Mucosa of descending colon (tissue), 3 donors: ENCODE measurements at regions not wholly inside any gene's neighbourhood (a gene's known extent, or its start where the extent isn't known, plus 50 kb on each side); places are given as distances from the start of the nearest gene placed in this dataset.

ENCODE experiments used
- ATAC-seq: fragments of 200-7000 bp; cut with Tn5 transposase; one replicate; pipeline ENCODE4 v1.9.1; 2020; ENCODE audit warnings: mild to moderate bottlenecking, moderate library complexity
- DNase-seq, 3 donors: peaks; one replicate each; pipeline ENCODE4 v3.0.0-alpha.2; 2020
- H3K36me3 ChIP-seq: fragments of 200-600 bp; one replicate; pipeline ENCODE4 v1.8.0; 2021; ENCODE audit warnings: low read depth, mild to moderate bottlenecking
- H3K4me1 ChIP-seq: fragments of 200-600 bp; one replicate; pipeline ENCODE4 v1.8.0; 2021; ENCODE audit warnings: low read depth, mild to moderate bottlenecking
- H3K4me3 ChIP-seq: fragments of 200-600 bp; one replicate; pipeline ENCODE4 v1.8.0; 2021; ENCODE audit warnings: mild to moderate bottlenecking
- H3K9me3 ChIP-seq: fragments of 200-600 bp; one replicate; pipeline ENCODE4 v1.8.0; 2021; ENCODE audit warnings: mild to moderate bottlenecking
- intact Hi-C, 2 donors: fragments of 100-400 bp; cut with DNase I in 1 of 2; cut with micrococcal nuclease in 1 of 2; formaldehyde crosslinking; loops; one replicate each; pipeline versions ENCODE4 v1.11.0 to v1.11.1; 2022; cut with DNase I, micrococcal nuclease
- TF ChIP-seq, protein P1 (sequence below): fragments of 200-600 bp; IDR thresholded peaks from one replicate; pipeline ENCODE4 v1.8.0; 2022; ENCODE audit warnings: antibody characterized with exemption, mild to moderate bottlenecking
- donor health status: DM: no; HTN: no; CAD: no; lungs with moderate emphysema.
- donor health status: DM: no; HTN: no; CAD: no.
- donor health status: DM: no; HTN: yes; CAD: no.

DNA sequence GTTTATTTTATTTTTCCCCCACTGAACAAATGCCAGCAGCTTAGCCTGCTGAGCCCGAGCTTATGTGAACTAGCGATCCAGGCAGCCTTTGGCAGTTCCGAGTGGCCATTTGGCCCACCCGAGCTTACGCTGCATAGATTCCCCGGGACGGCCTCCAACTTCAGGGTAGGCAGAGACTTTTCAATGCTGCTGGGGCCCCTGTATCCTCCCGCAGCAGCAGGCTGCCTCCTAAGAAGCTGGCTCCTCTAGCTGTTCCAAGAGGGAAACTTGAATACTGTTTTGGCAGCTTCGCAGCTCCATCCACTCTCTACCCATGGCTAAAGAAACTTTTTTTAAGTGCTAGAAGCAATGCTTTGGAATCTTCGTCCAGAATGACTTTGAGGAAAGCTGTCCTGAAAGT lies 295.2 kb downstream of the SS18 start:
- H3K36me3 ChIP-seq: no peaks in the 10 kb centered on the region
- DNase-seq (no peak), ATAC-seq (no peak)
- TF ChIP-seq, protein P1, sequence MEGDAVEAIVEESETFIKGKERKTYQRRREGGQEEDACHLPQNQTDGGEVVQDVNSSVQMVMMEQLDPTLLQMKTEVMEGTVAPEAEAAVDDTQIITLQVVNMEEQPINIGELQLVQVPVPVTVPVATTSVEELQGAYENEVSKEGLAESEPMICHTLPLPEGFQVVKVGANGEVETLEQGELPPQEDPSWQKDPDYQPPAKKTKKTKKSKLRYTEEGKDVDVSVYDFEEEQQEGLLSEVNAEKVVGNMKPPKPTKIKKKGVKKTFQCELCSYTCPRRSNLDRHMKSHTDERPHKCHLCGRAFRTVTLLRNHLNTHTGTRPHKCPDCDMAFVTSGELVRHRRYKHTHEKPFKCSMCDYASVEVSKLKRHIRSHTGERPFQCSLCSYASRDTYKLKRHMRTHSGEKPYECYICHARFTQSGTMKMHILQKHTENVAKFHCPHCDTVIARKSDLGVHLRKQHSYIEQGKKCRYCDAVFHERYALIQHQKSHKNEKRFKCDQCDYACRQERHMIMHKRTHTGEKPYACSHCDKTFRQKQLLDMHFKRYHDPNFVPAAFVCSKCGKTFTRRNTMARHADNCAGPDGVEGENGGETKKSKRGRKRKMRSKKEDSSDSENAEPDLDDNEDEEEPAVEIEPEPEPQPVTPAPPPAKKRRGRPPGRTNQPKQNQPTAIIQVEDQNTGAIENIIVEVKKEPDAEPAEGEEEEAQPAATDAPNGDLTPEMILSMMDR: no peak
- H3K9me3 ChIP-seq: no peaks in the 10 kb centered on the region
- intact Hi-C loops: no loop called here
- H3K4me1 ChIP-seq: no peaks in the 10 kb centered on the region
- H3K4me3 ChIP-seq: no peak overlapping the region

DNA sequence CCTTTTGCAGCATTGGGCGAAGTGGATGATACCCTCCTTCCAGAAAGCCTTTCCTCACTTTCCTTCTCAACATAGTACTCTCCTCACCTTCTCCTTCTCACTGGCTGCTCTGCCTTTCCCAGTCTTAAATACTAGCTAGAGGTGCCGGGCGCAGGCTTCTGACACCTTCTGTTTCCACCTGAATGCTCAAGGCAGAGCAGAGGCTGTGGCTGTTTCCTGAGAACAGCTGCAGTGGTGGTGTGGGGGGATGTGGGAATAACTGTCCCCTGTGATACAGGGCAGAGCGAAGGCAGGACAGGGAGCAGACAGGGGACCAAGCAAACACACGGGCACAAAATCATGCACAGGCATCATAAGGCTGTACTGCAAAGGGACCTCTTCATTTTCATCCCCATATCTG lies 303.1 kb downstream of the SS18 start:
- no peak overlapping the region for H3K4me3 ChIP-seq
- no peak for ATAC-seq
- TF ChIP-seq, protein P1: no peak
- DNase-seq: no peak
- no peaks in the 10 kb centered on the region for H3K4me1 ChIP-seq
- H3K36me3 ChIP-seq: no peaks in the 10 kb centered on the region
- H3K9me3 ChIP-seq: no peaks in the 10 kb centered on the region
- intact Hi-C loops: no loop called here

DNA sequence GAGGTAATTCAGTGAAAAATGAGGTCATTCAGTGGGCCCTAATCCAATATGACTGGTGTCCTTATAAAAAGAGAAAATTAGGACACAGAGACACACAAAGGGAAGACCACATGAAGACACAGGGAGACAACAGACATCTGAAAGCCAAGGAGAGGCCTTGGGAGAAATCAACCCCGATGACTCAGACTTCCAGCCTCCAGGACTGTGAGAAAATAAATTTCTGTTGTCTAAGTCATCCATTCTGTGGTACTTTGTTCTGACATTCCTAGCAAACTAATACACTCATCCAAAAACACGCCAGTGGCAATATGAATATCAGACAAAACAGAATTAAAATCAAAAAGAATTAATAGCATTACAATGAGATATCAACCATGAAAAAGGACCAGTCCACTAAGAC lies 303.7 kb downstream of the SS18 start:
- no peaks in the 10 kb centered on the region for H3K36me3 ChIP-seq
- intact Hi-C loops: no loop called here
- no peak for DNase-seq
- no peaks in the 10 kb centered on the region for H3K9me3 ChIP-seq
- no peaks in the 10 kb centered on the region for H3K4me1 ChIP-seq
- no peak for ATAC-seq
- H3K4me3 ChIP-seq: no peak overlapping the region
- TF ChIP-seq, protein P1: no peak

DNA sequence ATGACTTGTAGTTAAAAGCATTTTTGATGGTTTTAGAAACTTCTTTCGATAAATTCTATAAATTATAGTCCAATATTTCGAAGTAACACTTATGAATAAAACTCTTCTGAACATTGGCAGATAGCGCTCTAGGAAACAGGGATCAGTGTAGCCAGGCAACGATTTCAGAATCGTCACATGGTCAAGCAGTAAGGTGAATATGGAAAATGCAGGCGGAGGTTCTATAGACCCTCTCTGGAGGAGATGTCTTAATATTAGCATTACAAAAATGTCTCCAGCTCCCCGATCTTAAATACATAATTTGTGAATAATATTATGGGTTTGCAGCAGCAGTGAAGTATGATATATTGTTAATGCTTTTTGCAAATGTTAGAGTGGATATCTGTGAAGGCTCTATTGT lies 310.3 kb downstream of the SS18 start:
- intact Hi-C loops: no loop called here
- Histone ChIP-seq H3K4me3 (no peak overlapping the region), H3K9me3 (no peaks in the 10 kb centered on the region), H3K36me3 (no peaks in the 10 kb centered on the region), H3K4me1 (no peaks in the 10 kb centered on the region)
- TF ChIP-seq, protein P1: no peak
- DNase-seq: no peak
- no peak for ATAC-seq

DNA sequence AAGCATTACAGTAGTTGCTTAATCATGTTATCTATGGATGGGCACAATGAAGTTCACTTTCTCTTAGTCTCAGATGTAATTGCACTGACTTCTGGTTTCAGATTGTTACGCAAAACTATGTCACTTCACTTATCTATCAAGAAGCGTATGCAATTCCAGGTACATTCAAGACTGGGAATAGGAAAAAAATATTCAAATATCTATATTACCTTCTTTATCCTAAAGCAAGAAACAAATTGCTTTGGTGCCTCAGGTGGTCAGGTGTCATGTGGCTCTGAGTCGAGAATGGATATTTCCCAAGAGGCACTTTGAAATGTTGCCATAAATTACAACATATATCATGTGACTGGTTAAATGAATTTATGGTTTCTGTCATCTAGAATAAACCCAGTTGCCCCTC lies 318.6 kb downstream of the SS18 start:
- DNase-seq: no peak
- intact Hi-C loops: no loop called here
- no peak for ATAC-seq
- Histone ChIP-seq H3K4me1 (no peaks in the 10 kb centered on the region), H3K36me3 (no peaks in the 10 kb centered on the region), H3K9me3 (no peaks in the 10 kb centered on the region), H3K4me3 (no peak overlapping the region)
- TF ChIP-seq, protein P1: no peak

DNA sequence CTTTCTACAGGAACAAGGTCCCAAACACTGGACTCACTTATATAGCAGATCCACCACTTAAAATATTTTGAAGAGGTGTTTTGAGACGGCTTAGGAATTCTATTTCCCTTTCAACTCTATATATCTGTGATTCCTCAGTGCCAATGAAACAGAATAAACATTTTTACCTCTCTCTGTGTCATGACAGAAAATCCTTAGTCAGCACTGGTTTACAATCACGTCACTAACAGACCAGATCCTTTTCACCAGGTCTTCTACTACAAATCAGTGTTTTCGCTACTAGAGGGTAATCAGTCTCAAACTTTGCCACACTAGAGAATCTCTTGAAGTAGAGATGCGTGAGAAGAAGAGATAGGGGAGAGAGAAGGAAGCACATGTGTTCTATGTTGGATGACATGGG lies 325.6 kb downstream of the SS18 start:
- TF ChIP-seq, protein P1: no peak
- H3K4me3 ChIP-seq: no peak overlapping the region
- DNase-seq (no peak), ATAC-seq (no peak)
- H3K36me3 ChIP-seq: no peaks in the 10 kb centered on the region
- no peaks in the 10 kb centered on the region for H3K9me3 ChIP-seq
- no peaks in the 10 kb centered on the region for H3K4me1 ChIP-seq
- intact Hi-C loops: no loop called here
